ENCODE measurements at regions not wholly inside any gene's neighbourhood (a gene's known extent, or its start where the extent isn't known, plus 50 kb on each side); places are given as distances from the start of the nearest gene placed in this dataset.

GRCh38 chr3:64305731-64306130 lies 80.5 kb upstream of the PRICKLE2 start:
- DNase-seq = no peak

GRCh38 chr3:64304828-64305410 lies 79.7 kb upstream of the PRICKLE2 start:
- DNase-seq = no peak

GRCh38 chr3:64303881-64304280 lies 78.6 kb upstream of the PRICKLE2 start:
- no peak for DNase-seq

GRCh38 chr3:64303401-64303800 lies 78.1 kb upstream of the PRICKLE2 start:
- no peak for DNase-seq

- no peak for DNase-seq
Observed at GRCh38 chr3:64301476-64301875, 76.2 kb upstream of the PRICKLE2 start.

GRCh38 chr3:64300790-64301423 lies 75.6 kb upstream of the PRICKLE2 start:
- DNase-seq = no peak

GRCh38 chr3:64299206-64299605 lies 73.9 kb upstream of the PRICKLE2 start:
- DNase-seq = no peak

- no peak for DNase-seq
Observed at GRCh38 chr3:64297563-64297962, 72.3 kb upstream of the PRICKLE2 start.

GRCh38 chr3:64295594-64295993 lies 70.3 kb upstream of the PRICKLE2 start:
- no peak for DNase-seq

GRCh38 chr3:64294771-64295170 lies 69.5 kb upstream of the PRICKLE2 start:
- no peak for DNase-seq

GRCh38 chr3:64293121-64293520 lies 67.9 kb upstream of the PRICKLE2 start:
- DNase-seq = no peak

- no peak for DNase-seq
Observed at GRCh38 chr3:64291956-64292355, 66.7 kb upstream of the PRICKLE2 start.

- DNase-seq = no peak
Observed at GRCh38 chr3:64291345-64291744, 66.1 kb upstream of the PRICKLE2 start.

- DNase-seq = no peak
Observed at GRCh38 chr3:64290864-64291263, 65.6 kb upstream of the PRICKLE2 start.

GRCh38 chr3:64290161-64290560 lies 64.9 kb upstream of the PRICKLE2 start:
- DNase-seq = no peak

- DNase-seq = no peak
Observed at GRCh38 chr3:64289622-64290021, 64.4 kb upstream of the PRICKLE2 start.

- DNase-seq = no peak
Observed at GRCh38 chr3:64278625-64279024, 53.4 kb upstream of the PRICKLE2 start.

GRCh38 chr3:64276131-64276530 lies 50.9 kb upstream of the PRICKLE2 start:
- DNase-seq = no peak

Data from activated CD4-positive, alpha-beta T cell treated with anti-CD3 and anti-CD28 coated beads, Interleukin-2, Interleukin-6, amounts not matched to agents 100 ng/mL and 50 ng/mL, durations not matched to agents 16 hours and 8 hours (primary cell).